ENCODE measurements at regions not wholly inside any gene's neighbourhood (a gene's known extent, or its start where the extent isn't known, plus 50 kb on each side); places are given as distances from the start of the nearest gene placed in this dataset.

- no peaks in the 10 kb centered on the region for H3K9me2 ChIP-seq (replicated peaks; ENCODE audit: control insufficient read depth, low read length)
- H3K36me3 ChIP-seq (ENCODE audit: control insufficient read depth, low read length) = no peaks in the 10 kb centered on the region
- no peaks in the 10 kb centered on the region for H3K27me3 ChIP-seq (ENCODE audit: control insufficient read depth, low read length)
- no peak for TF ChIP-seq EZH2phosphoT487 (IDR thresholded peaks at IDR 0.05; ENCODE audit: borderline replicate concordance, low read length)
- no peak for TF ChIP-seq CTCF (IDR thresholded peaks at IDR 0.05; ENCODE audit: low read depth, low read length, poor library complexity, severe bottlenecking)
- no peaks in the 10 kb centered on the region for H3K79me2 ChIP-seq (ENCODE audit: control insufficient read depth, low read length)
- H4K20me1 ChIP-seq (ENCODE audit: control insufficient read depth, insufficient read depth, low read depth, low read length) = no peaks in the 10 kb centered on the region
- H3K27ac ChIP-seq (ENCODE audit: low read depth, low read length) = no peak overlapping the region
- H3K9me3 ChIP-seq (ENCODE audit: control insufficient read depth, insufficient read depth, low read length) = no peaks in the 10 kb centered on the region
- no peak overlapping the region for H3K4me3 ChIP-seq (ENCODE audit: low read length)
- H3K4me1 ChIP-seq (ENCODE audit: control insufficient read depth, low read length) = no peaks in the 10 kb centered on the region
- H3F3A ChIP-seq (ENCODE audit: control insufficient read depth, insufficient read depth) = no peaks in the 10 kb centered on the region
- H3K4me2 ChIP-seq (ENCODE audit: low read length) = no peak overlapping the region
These were observed 332.4 kb downstream of the BCOR start for GRCh38 chrX:39765327-39765726.

- Histone ChIP-seq H3K4me1 (ENCODE audit: control insufficient read depth, low read length) (no peaks in the 10 kb centered on the region), H3K27me3 (ENCODE audit: control insufficient read depth, low read length) (no peaks in the 10 kb centered on the region), H4K20me1 (ENCODE audit: control insufficient read depth, insufficient read depth, low read depth, low read length) (no peaks in the 10 kb centered on the region), H3K9me3 (ENCODE audit: control insufficient read depth, insufficient read depth, low read length) (no peaks in the 10 kb centered on the region), H3K27ac (ENCODE audit: low read depth, low read length) (no peak overlapping the region), H3K36me3 (ENCODE audit: control insufficient read depth, low read length) (no peaks in the 10 kb centered on the region), H3F3A (ENCODE audit: control insufficient read depth, insufficient read depth) (no peaks in the 10 kb centered on the region), H3K4me2 (ENCODE audit: low read length) (no peak overlapping the region), H3K79me2 (ENCODE audit: control insufficient read depth, low read length) (no peaks in the 10 kb centered on the region), H3K4me3 (ENCODE audit: low read length) (no peak overlapping the region), H3K9me2 (replicated peaks; ENCODE audit: control insufficient read depth, low read length) (no peaks in the 10 kb centered on the region)
- no peak for TF ChIP-seq EZH2phosphoT487 (IDR thresholded peaks at IDR 0.05; ENCODE audit: borderline replicate concordance, low read length)
- no peak for TF ChIP-seq CTCF (IDR thresholded peaks at IDR 0.05; ENCODE audit: low read depth, low read length, poor library complexity, severe bottlenecking)
These were observed 331.6 kb downstream of the BCOR start for GRCh38 chrX:39766085-39766726.

- no peak overlapping the region for H3K4me3 ChIP-seq (ENCODE audit: low read length)
- H3K4me2 ChIP-seq (ENCODE audit: low read length) = no peak overlapping the region
- no peaks in the 10 kb centered on the region for H3K79me2 ChIP-seq (ENCODE audit: control insufficient read depth, low read length)
- no peak overlapping the region for H3K27ac ChIP-seq (ENCODE audit: low read depth, low read length)
- H4K20me1 ChIP-seq (ENCODE audit: control insufficient read depth, insufficient read depth, low read depth, low read length) = no peaks in the 10 kb centered on the region
- H3K27me3 ChIP-seq (ENCODE audit: control insufficient read depth, low read length) = no peaks in the 10 kb centered on the region
- no peaks in the 10 kb centered on the region for H3K9me2 ChIP-seq (replicated peaks; ENCODE audit: control insufficient read depth, low read length)
- no peaks in the 10 kb centered on the region for H3K9me3 ChIP-seq (ENCODE audit: control insufficient read depth, insufficient read depth, low read length)
- no peaks in the 10 kb centered on the region for H3K36me3 ChIP-seq (ENCODE audit: control insufficient read depth, low read length)
- no peaks in the 10 kb centered on the region for H3K4me1 ChIP-seq (ENCODE audit: control insufficient read depth, low read length)
- H3F3A ChIP-seq (ENCODE audit: control insufficient read depth, insufficient read depth) = no peaks in the 10 kb centered on the region
- TF ChIP-seq EZH2phosphoT487 (IDR thresholded peaks at IDR 0.05; ENCODE audit: borderline replicate concordance, low read length) (no peak), CTCF (IDR thresholded peaks at IDR 0.05; ENCODE audit: low read depth, low read length, poor library complexity, severe bottlenecking) (no peak)
These were observed 330.9 kb downstream of the BCOR start for GRCh38 chrX:39766855-39767254.

All from DOHH2 (cell line).